TTC549 (cell line): ENCODE measurements at regions not wholly inside any gene's neighbourhood (a gene's known extent, or its start where the extent isn't known, plus 50 kb on each side); places are given as distances from the start of the nearest gene placed in this dataset.

ENCODE experiments used
- FAIRE-seq: peaks from 2 replicates; lab custom pipeline; 2012; peaks lifted over from hg19 to GRCh38; lab: Jason Lieb, UNC

DNA sequence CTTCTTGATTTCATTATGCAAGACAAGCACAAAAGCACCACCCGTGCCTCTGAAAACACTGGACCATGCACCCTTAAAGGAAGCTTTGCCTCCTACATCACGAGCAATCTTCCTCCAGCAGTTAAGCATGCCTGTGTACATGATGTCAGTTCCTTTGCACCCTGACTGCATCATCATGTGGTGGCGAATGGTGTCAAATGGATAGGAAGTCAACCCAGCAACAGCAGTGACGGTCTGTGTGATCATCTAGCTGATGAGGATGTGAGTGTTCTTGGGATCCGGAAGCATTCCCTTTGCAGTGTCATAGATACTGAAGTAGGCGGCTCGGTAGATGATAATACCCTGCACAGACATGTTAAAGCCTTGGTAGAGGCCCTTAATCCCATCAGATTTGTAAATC is 240.7 kb upstream of the FAM98A start:
- no peak for FAIRE-seq

GRCh38 chr2:33836628-33837027 is 237.5 kb upstream of the FAM98A start:
- no peak for FAIRE-seq

- FAIRE-seq, result no peak
These were observed 236.8 kb upstream of the FAM98A start for GRCh38 chr2:33835911-33836310.

GRCh38 chr2:33822964-33823363 is 223.9 kb upstream of the FAM98A start:
- no peak for FAIRE-seq

DNA sequence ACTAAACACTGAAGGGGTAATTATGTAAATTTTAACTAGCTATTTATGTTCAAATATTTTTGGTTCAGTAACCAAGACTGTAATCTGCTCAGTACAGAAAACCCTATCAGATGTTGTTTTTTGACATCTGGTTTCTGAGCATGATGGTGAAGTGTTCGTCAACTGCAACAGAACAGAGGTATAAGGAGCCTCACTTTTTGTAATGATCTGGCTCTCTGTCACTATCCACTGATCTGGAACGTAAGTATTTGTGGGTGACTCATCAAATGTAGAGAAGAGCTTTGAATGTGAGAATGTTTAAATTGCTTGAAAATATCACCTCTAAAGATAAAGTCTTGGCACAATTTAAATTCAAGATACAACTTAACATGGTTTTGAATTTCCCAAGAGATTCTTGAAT is 213.6 kb upstream of the FAM98A start:
- FAIRE-seq, result no peak

GRCh38 chr2:33810046-33810835 is 211.1 kb upstream of the FAM98A start:
- no peak for FAIRE-seq

DNA sequence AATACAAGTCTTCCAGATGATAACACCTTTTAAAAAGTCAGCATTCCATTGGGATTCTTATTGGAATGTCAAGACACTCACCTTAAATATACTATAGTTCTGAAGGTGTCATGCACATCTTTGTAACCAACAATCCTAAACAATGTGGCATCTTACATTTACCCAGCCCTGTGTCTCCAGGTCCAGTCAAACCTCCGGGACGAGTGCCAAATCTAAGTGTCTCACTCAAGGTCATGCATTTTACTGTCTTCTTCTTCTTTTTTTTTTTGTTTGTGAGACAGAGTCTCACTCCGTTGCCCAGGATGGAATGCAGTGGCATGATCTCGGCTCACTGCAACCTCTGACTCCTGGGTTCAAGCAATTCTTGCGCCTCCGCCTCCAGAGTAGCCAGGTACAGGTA is 206.9 kb upstream of the FAM98A start:
- FAIRE-seq, result no peak

DNA sequence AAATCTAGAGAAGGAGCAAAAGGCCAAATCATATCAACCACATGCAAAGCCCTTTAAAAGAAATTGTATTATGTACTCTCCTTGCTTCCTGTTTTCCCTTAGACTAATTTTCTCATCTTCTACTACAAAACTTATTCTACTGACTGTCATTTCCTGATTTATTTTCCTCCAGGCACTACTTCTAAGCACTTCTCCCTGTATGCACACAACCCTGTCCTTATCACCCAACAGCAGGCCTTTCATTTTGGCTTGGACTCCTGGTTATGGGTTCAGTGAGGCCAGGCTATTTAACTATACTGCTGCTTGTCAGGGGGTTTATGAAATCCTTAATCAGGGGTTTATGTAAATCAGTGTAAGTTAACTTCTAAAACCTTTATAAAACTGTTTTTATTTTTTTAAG is 205.1 kb upstream of the FAM98A start:
- no peak for FAIRE-seq

DNA sequence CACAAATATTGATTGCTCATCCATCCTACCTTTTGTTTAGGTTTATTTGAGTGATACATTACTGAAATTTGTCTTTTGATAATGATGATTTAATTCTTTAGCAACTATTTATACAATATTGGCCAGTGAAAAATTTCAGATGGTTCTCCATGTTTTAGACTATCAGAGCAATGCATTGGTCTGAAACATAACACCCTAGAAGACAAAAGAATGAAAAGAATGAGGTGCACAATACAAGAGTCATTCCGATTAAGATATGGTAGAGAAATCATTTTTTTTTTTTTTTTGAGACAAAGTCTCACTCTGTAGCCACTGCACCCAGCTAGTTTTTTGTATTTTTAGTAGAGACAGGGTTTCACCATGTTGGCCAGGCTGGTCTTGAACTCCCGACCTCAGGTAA is 197.4 kb upstream of the FAM98A start:
- no peak for FAIRE-seq

DNA sequence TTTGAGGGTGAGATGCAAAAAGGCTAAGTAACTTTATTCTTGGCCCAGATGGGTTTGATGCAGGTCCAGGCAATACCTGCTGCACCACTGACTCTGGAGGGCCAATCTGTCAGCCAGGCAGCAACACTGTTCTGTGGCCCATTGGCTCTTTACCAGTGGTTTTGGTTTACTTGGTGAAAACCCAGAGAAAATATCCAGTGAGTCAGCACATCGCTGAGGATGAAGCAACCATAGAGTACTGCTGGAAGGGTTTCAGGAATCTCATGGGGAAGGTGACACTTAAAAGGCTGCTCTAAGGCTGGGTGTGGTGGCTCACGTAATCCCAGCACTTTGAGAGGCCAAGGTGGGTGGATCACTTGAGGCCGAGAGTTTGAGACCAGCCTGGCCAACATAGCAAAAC is 192.5 kb upstream of the FAM98A start:
- no peak for FAIRE-seq

- no peak for FAIRE-seq
These were observed 188.9 kb upstream of the FAM98A start for GRCh38 chr2:33788044-33788443.

- FAIRE-seq, result no peak
These were observed 187.8 kb upstream of the FAM98A start for GRCh38 chr2:33786881-33787280.

DNA sequence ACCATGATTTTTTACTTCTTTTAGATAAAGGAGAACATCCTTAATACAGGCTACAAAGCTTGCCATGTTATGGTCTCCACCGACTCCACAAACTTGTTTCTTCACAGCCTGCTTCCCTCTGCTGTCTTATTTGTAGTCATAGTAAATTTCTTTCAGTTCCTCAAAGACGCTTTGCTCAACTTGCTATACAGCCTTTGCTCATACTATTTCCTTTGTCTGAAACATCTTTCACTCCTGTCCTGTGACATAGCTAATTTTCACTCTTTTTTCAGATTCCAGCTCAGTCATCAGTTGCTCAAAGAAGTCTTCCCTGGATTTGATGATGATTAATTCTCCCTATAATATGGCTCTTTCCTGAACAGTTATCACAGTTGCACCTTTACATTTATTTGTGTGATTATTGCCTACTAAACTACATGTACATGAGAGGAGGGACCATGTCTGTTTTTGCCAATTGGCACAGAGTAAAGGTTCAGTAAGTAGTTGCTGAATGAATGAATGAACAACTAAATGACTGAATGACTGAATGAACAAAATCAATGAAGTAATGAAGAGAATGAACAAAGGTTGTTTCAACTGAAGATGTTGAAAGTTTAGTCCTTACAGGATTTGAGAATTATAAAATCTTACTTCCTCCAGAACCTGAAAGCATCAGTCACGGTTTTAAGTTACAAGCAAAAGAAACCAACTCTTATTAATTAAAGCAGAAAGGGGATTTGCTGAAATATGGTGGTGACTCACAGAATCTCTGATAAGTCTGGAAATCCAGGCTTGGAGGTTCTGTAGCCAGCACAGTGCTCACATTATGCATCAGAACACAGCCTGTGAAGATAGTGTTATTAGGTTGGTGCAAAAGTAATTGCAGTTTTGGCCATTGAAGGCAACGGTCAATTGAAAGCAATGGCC is 186.4 kb upstream of the FAM98A start:
- no peak for FAIRE-seq

DNA sequence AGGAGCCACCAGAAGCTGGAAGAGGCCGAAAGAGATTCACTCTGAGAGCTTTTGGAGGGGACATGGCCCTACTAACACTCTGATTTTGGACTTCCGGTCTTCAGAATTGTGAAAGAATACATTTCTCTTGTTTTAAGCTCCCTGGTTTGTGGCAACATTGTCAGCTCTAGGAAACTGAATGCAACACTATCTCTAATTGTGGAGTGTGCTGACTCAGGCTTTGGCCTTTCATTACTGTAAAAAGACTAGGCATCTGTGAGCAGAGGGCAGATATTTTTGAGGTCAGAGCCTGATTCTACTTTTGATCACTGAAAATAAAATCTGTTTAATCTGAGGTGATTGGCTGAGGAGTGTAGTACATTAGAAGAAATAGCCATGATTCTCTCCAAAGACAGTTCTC is 185.4 kb upstream of the FAM98A start:
- FAIRE-seq, result no peak

GRCh38 chr2:33782395-33783230 is 183.5 kb upstream of the FAM98A start:
- FAIRE-seq, result no peak

DNA sequence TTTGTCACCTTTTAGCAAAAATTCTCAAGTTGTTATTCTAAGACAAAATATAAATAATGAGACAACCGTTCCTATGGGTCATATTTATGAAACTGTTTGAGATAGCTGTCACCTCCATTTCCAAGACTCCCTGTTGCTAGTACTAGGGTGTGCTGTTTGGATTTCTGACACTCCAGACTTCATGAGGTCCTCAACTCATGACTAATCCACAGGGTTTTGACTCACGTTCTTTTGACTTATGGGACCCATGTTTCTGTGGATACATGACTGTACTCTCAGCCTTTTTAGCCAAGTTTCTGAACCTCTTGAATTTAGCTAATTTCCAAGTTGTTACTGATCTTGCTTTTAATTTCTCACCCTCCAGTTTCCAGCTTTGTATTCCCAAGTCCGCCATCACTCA is 178.7 kb upstream of the FAM98A start:
- FAIRE-seq, result no peak

DNA sequence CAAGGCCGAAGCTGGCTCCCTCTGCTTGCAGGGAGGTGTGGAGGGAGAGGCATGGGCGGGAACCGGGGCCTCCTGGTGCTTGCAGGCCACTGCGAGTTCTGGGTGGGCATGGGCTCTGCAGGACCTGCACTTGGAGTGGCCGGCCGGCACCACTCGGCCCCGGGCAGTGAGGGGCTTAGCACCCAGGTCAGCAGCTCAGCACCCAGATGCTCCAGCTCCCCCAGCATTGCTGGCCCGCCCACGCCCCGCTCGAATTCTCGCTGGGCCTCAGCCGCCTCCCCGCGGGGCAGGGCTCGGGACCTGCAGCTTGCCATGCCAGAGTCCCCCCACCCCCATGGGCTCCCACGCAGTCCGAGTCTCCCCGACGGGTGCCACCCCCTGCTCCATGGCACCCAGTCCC is 176.2 kb upstream of the FAM98A start:
- FAIRE-seq, result no peak

GRCh38 chr2:33770023-33770422 is 170.9 kb upstream of the FAM98A start:
- FAIRE-seq, result no peak

GRCh38 chr2:33766175-33766574 is 167.1 kb upstream of the FAM98A start:
- FAIRE-seq, result no peak

GRCh38 chr2:33765122-33765521 is 166.0 kb upstream of the FAM98A start:
- FAIRE-seq, result no peak

GRCh38 chr2:33764551-33764950 is 165.5 kb upstream of the FAM98A start:
- no peak for FAIRE-seq

- no peak for FAIRE-seq
These were observed 164.7 kb upstream of the FAM98A start for GRCh38 chr2:33763671-33764310.
